HCT116 (cell line): ENCODE measurements at regions not wholly inside any gene's neighbourhood (a gene's known extent, or its start where the extent isn't known, plus 50 kb on each side); places are given as distances from the start of the nearest gene placed in this dataset.
"Not testable (repeated sequence)": the region's sequence is repeated elsewhere in the genome, so short reads cannot be mapped to it uniquely, and the experiment has no call there.

Experiments used
- ATAC-seq: fragments of 200-7000 bp; cut with Tn5 transposase; 2 replicates; pipeline ENCODE4 v1.9.1; 2020; ENCODE audit warnings: mild to moderate bottlenecking, moderate library complexity
- BruUV-seq: library from RNA; stranded (reverse); fragments of 400-500 nt; replicated peaks from 2 replicates; lab custom pipeline; 2021; lab: Mats Ljungman, UMichigan
- CTCF ChIA-PET: fragments of 300-600 bp; sonication (Branson Sonifier 250); formaldehyde crosslinking; loops from one replicate; lab custom pipeline; 2021; ENCODE audit warnings: antibody characterized with exemption; lab: Charles Lee
- POLR2A ChIA-PET: fragments of 300-600, 350-600 bp; sonication (Branson Sonifier 250); formaldehyde crosslinking; loops from one replicate; lab custom pipeline; 2021; ENCODE audit warnings: antibody characterized with exemption; lab: Charles Lee
- RAD21 ChIA-PET, 2 experiments: fragments of 300-600 bp; sonication (Branson Sonifier 250); formaldehyde crosslinking; loops; one replicate each; lab custom pipeline; 2023; ENCODE audit warnings: low total read pairs in 2 of 2; ENCODE audit not compliant: uncharacterized antibody in 2 of 2, unreplicated experiment in 2 of 2, low non-redundant PET in 1 of 2; lab: Charles Lee
- DNase-seq: peaks from one replicate; pipeline ENCODE4 v3.0.0-alpha.2; 2010; ENCODE audit warnings: low read depth, low spot score
- H2AFZ ChIP-seq: fragments of 200-600 bp; shearing (Covaris generic), sonication (generic); 2 replicates; pipeline ENCODE4 v1.6.1; 2017; ENCODE audit warnings: low read depth, mixed run types, mixed read lengths, antibody characterized with exemption, low read length; ENCODE audit not compliant: poor library complexity, severe bottlenecking
- H3K27ac ChIP-seq: 2 replicates; pipeline ENCODE4 v1.5.1; 2012; ENCODE audit warnings: low read depth, low read length
- H3K27me3 ChIP-seq: fragments of 200-600 bp; sonication (generic); 2 replicates; pipeline ENCODE4 v1.6.1; 2016; ENCODE audit warnings: mixed run types, low read length, mixed read lengths; ENCODE audit not compliant: insufficient read depth
- H3K36me3 ChIP-seq, 2 experiments: fragments of 200-500 bp in 1 of 2; fragments of 200-600 bp in 1 of 2; sonication (Bioruptor generic) in 1 of 2; sonication (generic) in 1 of 2; 2 replicates each; pipeline versions ENCODE4 v1.5.1 to v1.6.1; 2014 to 2016; ENCODE audit warnings: low read length in 2 of 2, inconsistent platforms in 1 of 2, mixed read lengths in 1 of 2, mixed run types in 1 of 2; ENCODE audit not compliant: insufficient read depth in 2 of 2, control insufficient read depth in 1 of 2
- H3K4me1 ChIP-seq, 2 experiments: fragments of 200-600 bp in 1 of 2; sonication (generic) in 1 of 2; 2 replicates each; pipeline versions ENCODE4 v1.5.1 to v1.6.1; 2012 to 2017; ENCODE audit warnings: low read length in 2 of 2, inconsistent platforms in 1 of 2, mild to moderate bottlenecking in 1 of 2, mixed read lengths in 1 of 2, mixed run types in 1 of 2, moderate library complexity in 1 of 2; ENCODE audit not compliant: insufficient read depth in 2 of 2, control insufficient read depth in 1 of 2
- H3K4me2 ChIP-seq: fragments of 200-600 bp; sonication (generic); 2 replicates; pipeline ENCODE4 v1.6.1; 2017; ENCODE audit warnings: mixed run types, low read length, mixed read lengths
- H3K4me3 ChIP-seq, 2 experiments: fragments of 200-600 bp in 1 of 2; sonication (generic) in 1 of 2; replicated peaks in 1 of 2; 2 replicates each; pipeline ENCODE4 v1.5.1; 2011 to 2016; ENCODE audit warnings: low read length in 2 of 2, control low read depth in 1 of 2, low read depth in 1 of 2, mild to moderate bottlenecking in 1 of 2, mixed read lengths in 1 of 2, mixed run types in 1 of 2
- H3K79me2 ChIP-seq: fragments of 200-600 bp; sonication (generic); 2 replicates; pipeline ENCODE4 v1.6.1; 2017; ENCODE audit warnings: mild to moderate bottlenecking, mixed run types, low read length, moderate library complexity, mixed read lengths; ENCODE audit not compliant: insufficient read depth
- H3K9ac ChIP-seq: fragments of 200-600 bp; sonication (generic); 2 replicates; pipeline ENCODE4 v1.6.1; 2016; ENCODE audit warnings: low read length, mixed read lengths
- H3K9me2 ChIP-seq: fragments of 200-600 bp; sonication (generic), shearing (Covaris generic); 2 replicates; pipeline ENCODE4 v1.6.1; 2017; ENCODE audit warnings: mixed run types, mild to moderate bottlenecking, moderate library complexity; ENCODE audit not compliant: insufficient read depth
- H3K9me3 ChIP-seq, 2 experiments: fragments of 200-500 bp in 1 of 2; fragments of 200-600 bp in 1 of 2; sonication (Bioruptor generic) in 1 of 2; sonication (generic) in 1 of 2; 2 replicates each; pipeline ENCODE4 v1.6.1; 2014 to 2017; ENCODE audit warnings: low read length in 2 of 2, mixed read lengths in 2 of 2, inconsistent platforms in 1 of 2, low read depth in 1 of 2, mild to moderate bottlenecking in 1 of 2, mixed run types in 1 of 2, moderate library complexity in 1 of 2; ENCODE audit not compliant: control insufficient read depth in 1 of 2, insufficient read depth in 1 of 2
- H4K20me1 ChIP-seq: fragments of 200-600 bp; sonication (generic), shearing (Covaris generic); 2 replicates; pipeline ENCODE4 v1.6.1; 2017; ENCODE audit warnings: mixed run types, mild to moderate bottlenecking, moderate library complexity; ENCODE audit not compliant: insufficient read depth
- EZH2phosphoT487 ChIP-seq: fragments of 200-600 bp; IDR thresholded peaks from 2 replicates; pipeline ENCODE4 v1.6.1; 2018; ENCODE audit warnings: antibody characterized with exemption, borderline replicate concordance
- POLR2AphosphoS5 ChIP-seq: IDR thresholded peaks from 2 replicates; pipeline ENCODE4 v1.6.1; 2011; ENCODE audit warnings: mild to moderate bottlenecking, low read depth, low read length, moderate library complexity
- SP1 ChIP-seq: IDR thresholded peaks from 2 replicates; pipeline ENCODE4 v1.6.1; 2012; ENCODE audit warnings: low read depth
- ZNF274 ChIP-seq: fragments of 200-500 bp; sonication (Bioruptor generic); IDR thresholded peaks from 2 replicates; pipeline ENCODE4 v1.6.1; 2014; ENCODE audit warnings: mild to moderate bottlenecking, low read depth, low read length, inconsistent platforms
- intact Hi-C: fragments of 100-400 bp; cut with micrococcal nuclease; formaldehyde crosslinking; loops from 2 replicates; pipeline ENCODE4 v1.10.0; 2022
- TF ChIP-seq, protein P1 (sequence below): IDR thresholded peaks from 2 replicates; pipeline ENCODE4 v1.6.1; 2012

DNA sequence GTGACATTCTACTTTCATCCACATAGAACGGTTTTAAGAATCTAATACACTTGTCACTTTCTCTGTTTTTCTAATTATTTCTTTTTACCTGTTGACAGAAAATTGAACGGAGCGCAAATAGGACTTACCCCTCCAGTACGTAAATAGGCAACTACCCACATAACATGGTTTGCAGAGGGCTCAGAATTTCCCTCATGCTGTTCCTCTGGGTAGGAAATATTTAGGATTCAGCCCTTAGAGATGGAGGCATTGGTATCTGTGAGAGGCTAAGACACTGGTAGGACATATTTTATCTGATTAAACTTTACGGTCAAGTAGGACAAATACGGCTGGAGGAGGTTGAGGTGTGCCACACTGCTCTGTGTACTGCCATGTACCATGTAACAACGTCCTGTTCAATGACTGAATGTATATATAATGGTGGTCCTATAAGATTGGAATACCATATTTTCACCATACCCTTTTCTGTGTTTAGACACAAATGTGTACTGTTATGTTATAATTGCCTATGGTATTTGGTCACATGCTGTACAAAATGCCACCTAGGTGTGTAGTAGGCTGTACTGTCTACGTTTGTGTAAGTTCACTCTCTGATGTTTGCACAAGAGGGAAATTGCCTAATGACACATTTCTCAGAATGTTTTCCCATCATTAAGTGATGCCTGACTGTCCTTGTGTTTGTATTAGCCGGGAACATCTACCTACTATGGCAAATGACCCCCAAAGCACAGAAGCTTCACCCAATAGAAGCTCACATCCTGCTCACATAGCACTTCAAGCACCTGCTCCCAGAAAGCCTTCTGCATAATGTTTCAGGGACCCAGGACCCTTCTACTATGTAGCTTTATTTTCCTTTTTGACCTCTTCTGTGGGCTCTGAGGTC lies 429.4 kb upstream of the AKR1E2 start:
- Histone ChIP-seq H2AFZ (no peak overlapping the region), H3K4me3 (no peak overlapping the region), H3K4me1 (no peaks in the 10 kb centered on the region), H3K27ac (no peak overlapping the region), H3K9me2 (no peaks in the 10 kb centered on the region), H3K4me2 (no peak overlapping the region), H3K27me3 (no peaks in the 10 kb centered on the region), H3K79me2 (no peaks in the 10 kb centered on the region), H4K20me1 (no peaks in the 10 kb centered on the region), H3K9ac (no peak overlapping the region), H3K9me3 (no peaks in the 10 kb centered on the region), H3K36me3 (no peaks in the 10 kb centered on the region)
- DNase-seq, result no peak
- RAD21 ChIA-PET, result no interaction called here
- intact Hi-C loops, result loop anchor here (10.0 kb wide), 1 partner anchor 258 kb away; no protein-coding TSS in a partner anchor
- CTCF ChIA-PET, result no interaction called here
- no peak for ATAC-seq
- TF ChIP-seq, protein P1, sequence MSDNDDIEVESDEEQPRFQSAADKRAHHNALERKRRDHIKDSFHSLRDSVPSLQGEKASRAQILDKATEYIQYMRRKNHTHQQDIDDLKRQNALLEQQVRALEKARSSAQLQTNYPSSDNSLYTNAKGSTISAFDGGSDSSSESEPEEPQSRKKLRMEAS, result no peak
- TF ChIP-seq EZH2phosphoT487, result no peak
- POLR2A ChIA-PET, result no interaction called here
- BruUV-seq, result no TSS peak

GRCh38 chr10:4395731-4396130 lies 430.3 kb upstream of the AKR1E2 start:
- ChIA-PET POLR2A (no interaction called here), CTCF (no interaction called here), RAD21 (no interaction called here)
- Histone ChIP-seq H3K4me3 (no peak overlapping the region), H2AFZ (no peak overlapping the region), H3K9me3 (no peaks in the 10 kb centered on the region), H3K4me1 (no peaks in the 10 kb centered on the region), H3K9me2 (no peaks in the 10 kb centered on the region), H3K4me2 (no peak overlapping the region), H4K20me1 (no peaks in the 10 kb centered on the region), H3K27me3 (no peaks in the 10 kb centered on the region), H3K27ac (no peak overlapping the region), H3K36me3 (no peaks in the 10 kb centered on the region), H3K79me2 (no peaks in the 10 kb centered on the region), H3K9ac (no peak overlapping the region)
- no peak for ATAC-seq
- intact Hi-C loops, result loop anchor here (10.0 kb wide), 1 partner anchor 259 kb away; no protein-coding TSS in a partner anchor
- TF ChIP-seq, protein P1, result no peak
- TF ChIP-seq SP1 (no peak), POLR2AphosphoS5 (no peak), ZNF274 (no peak)
- DNase-seq, result no peak
- BruUV-seq, result no TSS peak

GRCh38 chr10:4394455-4394854 lies 431.6 kb upstream of the AKR1E2 start:
- BruUV-seq, H3K4me1 ChIP-seq, ATAC-seq, H4K20me1 ChIP-seq, RAD21 ChIA-PET, H2AFZ ChIP-seq, CTCF ChIA-PET, POLR2A ChIA-PET, H3K9ac ChIP-seq, H3K4me2 ChIP-seq, H3K79me2 ChIP-seq, H3K36me3 ChIP-seq, H3K27ac ChIP-seq, DNase-seq, H3K9me3 ChIP-seq, H3K4me3 ChIP-seq, H3K9me2 ChIP-seq, H3K27me3 ChIP-seq: not testable (repeated sequence)
- intact Hi-C loops, result loop anchor here (10.0 kb wide), 1 partner anchor 260 kb away; no protein-coding TSS in a partner anchor
